GM19025 (cell line): ENCODE measurements at regions not wholly inside any gene's neighbourhood (a gene's known extent, or its start where the extent isn't known, plus 50 kb on each side); places are given as distances from the start of the nearest gene placed in this dataset.
"Not testable (repeated sequence)": the region's sequence is repeated elsewhere in the genome, so short reads cannot be mapped to it uniquely, and the experiment has no call there.

Source experiments
- ATAC-seq: cut with Tn5 transposase; IDR thresholded peaks from one replicate; pipeline ENCODE4 v1.9.1; 2021; ENCODE audit warnings: mild to moderate bottlenecking, low read depth, moderate library complexity; ENCODE audit not compliant: unreplicated experiment

DNA sequence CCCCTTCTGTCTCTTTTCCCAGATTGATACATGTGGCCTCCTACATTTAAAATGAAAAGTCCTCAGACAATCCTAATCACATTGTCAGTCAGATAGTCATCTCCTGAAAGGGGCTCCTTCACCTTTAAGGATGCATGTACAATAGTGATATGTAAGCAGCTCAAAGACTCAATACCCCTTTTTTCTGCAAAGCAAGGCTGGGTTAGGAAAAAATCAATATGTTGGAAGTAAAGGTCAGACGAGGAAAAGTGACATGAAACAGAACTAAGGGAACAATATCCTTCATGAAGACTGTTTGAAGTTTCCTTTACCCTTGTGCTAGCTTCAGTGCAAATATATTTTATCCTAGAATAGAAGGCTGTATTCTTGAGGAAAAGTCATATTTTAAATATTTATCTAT is 539.3 kb downstream of the NR2F2 start:
- no peak for ATAC-seq

DNA sequence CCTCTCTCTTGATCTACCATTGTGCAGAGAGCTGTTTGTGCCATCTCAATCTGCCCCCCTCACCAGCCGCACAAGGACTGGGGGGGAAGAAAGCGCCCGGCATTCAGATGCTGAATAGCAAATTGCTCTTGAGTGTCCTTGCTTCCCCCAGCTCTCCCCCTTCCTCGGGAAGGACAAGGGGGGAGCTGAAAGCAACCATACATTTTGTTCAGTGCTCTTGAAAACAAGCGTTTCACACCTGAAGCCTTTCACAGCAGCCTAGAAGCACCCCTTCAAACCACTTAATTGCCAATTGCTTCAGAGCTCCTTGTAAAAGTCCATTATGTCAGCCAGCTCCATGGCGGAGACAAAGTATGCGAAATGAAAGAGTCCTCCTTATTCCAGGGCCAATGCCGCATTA is 540.1 kb downstream of the NR2F2 start:
- no peak for ATAC-seq

DNA sequence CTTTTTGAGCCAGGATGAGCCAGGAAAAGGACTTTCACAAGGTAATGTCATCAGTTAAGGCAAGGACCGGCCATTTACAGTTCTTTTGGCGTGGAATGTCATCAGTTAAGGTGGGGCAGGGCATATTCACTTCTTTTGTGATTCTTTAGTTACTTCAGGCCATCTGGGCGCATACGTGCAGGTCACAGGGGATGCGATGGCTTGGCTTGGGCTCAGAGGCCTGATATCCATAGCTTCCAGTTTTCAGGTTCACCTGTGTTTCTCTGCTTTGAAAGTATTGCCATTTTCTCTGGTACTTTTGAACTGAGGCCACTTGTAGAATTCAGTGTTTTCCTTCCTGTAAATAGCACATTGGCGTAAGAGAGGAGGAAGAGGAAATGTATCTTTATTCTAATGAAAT is 546.9 kb downstream of the NR2F2 start:
- ATAC-seq: not testable (repeated sequence)

DNA sequence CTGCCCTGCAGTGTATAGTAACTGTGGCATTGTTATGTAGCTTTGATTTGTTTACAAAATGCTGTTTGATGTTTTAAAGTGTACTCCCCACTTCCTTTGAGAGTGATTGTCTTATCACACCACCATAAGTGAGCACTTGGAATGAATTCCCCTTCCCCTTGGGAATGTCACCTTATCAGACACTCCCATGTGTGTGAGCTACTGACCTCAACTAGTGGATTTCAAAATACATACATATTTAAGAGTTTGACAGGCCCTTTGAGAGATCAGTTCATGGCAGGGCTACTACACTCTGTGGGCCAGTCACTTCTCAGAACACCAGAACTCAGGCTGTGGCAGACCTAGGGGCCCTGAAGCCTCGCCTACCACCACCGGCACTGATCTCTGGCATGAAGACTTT is 547.6 kb downstream of the NR2F2 start:
- no peak for ATAC-seq

DNA sequence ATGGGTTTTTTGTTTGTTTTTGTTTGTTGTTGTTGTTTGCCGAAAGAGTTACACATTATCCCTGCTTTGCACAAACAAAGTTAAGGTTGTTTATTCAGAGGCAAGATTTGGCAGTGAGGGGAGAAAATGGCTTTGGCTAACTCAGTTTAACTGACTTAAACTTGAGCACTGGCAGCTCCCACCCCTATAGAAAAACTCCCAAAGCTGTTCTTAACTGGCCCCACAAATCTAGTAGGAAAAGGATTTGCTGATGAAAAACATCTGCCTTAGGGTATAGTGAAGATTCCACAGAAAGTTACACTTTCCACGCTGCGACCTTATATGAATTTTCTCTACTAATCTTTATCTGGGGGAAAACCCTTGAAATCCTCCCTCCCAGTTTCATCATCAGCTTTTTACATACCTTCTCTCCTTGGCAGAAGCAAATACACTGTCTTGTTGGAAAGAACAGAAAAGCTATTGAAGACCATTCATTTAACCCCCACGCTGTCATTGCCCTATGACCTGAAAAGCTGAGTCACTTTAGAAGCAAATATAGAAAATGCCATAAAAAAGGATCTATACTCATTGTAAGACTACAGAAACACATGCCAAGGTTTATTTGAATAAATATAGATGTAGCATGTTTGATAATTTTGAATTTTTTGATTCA is 551.7 kb downstream of the NR2F2 start:
- no peak for ATAC-seq

DNA sequence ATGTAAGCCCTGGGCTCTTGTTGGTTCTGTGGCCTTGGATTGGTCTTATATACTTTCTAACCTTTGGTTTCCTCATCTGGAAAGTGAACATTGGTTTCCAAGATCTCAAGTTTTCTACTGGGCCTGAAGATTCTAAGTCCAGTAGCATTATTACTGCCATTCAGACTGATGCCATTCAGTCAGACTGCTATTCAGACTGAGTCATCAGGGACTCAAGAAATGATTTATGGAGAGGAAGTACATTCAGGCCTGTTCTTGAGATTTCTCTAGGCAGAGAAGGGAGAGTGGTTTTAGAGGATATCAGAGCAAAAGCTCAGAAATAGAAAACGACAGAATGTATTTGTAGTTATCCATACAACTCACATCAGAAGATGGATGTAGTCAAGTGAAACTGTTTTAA is 557.2 kb downstream of the NR2F2 start:
- ATAC-seq: no peak

DNA sequence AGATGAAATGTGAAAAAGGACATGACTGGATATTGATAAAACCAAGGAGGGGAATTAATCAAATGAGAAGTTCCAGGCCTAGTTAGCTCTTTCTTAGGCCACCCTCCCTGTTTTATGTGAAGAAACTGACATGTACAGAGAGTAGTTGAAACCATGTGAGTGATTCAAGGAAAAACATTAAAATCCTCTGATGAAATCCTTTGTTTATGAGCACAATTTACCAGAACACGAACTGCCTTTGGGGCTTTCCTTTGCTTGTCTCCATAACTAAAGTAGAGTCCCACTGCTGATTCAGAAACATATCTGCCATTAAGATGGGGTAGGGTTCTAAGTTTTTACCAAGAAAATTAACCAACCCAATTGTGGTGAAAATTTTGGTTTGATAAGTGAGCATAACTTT is 558.3 kb downstream of the NR2F2 start:
- ATAC-seq: no peak

DNA sequence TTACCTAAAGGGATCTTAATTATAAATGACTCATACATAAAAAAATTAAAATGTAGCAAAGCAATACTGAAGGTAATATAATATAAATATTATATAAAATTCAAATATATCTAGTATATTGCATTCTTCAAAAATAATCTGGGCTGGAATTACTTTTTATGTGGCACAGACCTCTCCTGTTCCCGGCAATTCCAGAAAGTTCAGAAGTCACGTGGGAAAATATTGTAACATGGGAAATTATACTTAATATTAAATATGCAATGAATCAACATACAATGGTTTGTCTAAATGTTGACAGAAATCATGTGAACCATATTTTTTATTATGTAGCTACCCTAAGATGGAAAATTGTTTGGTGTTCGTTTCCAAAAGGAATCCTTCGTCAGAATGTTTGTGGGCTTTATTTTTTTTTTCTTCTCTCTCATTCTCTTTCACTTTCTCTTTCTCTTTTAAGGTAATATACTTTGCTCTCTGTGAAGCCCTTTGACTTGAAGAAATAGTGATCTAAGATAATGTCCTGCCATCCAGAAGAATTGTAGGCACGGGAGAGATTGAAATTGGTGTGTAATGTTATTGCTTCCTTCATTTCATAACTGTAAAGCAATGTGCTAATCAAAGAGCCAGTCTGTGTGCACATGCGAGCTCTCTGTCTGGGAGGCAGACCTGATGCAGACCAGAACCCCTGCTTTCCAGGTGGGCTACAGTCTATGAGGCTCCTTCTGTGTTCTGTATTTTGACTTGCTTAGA is 559.4 kb downstream of the NR2F2 start:
- no peak for ATAC-seq

DNA sequence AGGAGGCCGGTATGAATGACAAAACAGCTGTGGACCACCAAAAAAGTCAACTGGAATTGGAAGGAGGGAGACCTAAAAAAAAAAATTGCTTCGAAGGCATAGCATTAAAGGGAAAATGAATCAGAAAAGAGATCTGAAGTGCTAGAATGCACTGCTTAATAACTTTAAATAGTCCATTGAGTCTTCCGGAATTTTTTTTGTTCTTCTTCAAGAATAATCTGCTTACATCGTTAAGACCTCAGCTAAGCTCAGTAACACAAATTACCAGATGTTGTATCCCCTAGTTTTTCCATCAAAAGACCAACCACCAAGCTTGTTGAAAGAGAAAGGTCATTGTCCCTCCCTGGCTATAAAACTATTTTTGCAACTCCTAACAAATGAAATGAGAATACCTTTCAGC is 560.5 kb downstream of the NR2F2 start:
- ATAC-seq: no peak

DNA sequence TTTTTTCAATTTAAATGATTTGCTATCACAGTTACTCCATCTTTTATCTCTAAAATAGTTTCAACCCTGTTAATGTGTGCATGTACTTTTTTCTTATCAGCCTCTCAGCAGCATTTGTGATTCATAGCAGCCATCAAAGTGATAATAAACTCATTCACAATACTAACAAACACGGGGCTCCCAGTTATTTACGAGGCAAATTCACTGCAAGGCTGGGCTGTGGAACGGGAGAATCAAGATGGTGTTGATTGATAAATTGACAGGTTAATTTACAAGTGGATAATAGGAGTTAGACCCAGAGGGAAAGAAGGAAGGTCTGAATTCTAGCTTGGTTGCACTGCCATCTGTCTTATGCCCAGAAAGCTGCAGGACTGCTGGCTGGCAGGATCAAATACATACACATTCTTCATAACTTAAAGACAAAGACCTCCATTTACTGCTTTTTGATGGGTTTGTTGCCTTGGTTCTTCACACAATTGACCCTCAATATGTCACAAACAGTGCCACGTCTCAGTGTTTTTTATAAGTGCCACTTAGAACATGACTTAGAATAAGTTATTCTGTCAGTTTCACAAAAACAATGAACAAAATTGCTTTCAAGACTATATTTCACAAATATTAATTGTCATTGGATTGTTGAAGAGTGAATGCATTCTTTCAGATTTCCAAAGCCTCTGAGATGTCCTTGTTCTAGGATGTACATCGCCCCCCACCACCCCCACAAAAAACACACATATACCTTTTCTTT is 562.8 kb downstream of the NR2F2 start:
- ATAC-seq: no peak

DNA sequence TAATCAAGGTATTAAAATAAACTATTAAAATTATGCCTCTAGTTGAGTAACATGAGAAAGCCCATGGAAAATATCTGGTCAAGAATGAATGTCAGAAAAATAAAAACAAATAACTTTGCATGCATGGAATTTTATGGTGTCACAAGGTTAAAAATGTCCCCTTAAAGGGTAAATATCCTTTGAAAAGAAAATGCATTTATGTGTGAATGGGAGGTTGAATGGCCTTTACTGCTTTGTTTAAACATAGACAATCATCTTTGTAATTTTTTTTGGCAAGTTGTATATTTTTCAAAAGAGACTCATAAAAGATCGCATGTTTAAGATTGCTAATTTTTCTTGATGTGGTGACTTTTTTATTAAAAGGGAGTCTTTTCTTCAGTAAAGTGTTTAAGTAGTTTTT is 564.2 kb downstream of the NR2F2 start:
- ATAC-seq: no peak

DNA sequence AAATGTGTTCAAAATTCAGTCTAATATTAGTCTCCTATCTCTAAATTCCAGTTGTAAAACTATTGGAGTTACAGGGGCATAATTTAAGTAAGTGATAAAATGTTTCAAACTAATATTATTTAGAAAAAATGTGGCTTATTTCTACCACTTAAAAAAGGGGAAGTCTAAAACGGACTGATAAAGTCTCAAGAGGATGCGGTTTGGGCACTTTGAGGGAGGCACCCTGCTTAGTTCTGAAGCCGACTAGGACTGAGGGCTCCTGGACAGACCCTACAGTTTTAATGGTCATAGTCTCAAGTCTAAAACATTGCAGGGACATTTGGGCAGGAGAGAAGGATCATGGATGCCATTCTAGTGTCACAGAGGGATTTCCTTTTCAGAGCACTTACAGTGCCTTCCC is 566.3 kb downstream of the NR2F2 start:
- ATAC-seq: no peak

DNA sequence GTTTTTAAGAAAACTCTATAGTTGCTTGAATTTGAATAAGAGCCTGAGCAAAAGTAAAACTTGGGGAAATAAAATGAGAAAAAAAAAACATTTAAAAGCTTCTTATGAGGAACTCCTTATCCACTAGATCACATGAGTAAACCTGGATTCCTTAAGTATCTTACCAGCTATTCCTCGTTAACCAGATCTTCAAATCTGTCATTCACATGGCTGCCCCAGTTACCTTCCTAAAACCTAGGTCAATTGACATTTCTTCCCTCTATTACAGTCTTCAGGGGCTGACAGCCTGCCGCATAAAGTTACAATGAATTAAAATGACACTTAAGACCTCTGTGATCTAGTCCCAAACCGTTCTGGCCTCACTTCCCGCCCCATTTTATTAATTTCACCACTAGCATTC is 583.6 kb downstream of the NR2F2 start:
- ATAC-seq: no peak

DNA sequence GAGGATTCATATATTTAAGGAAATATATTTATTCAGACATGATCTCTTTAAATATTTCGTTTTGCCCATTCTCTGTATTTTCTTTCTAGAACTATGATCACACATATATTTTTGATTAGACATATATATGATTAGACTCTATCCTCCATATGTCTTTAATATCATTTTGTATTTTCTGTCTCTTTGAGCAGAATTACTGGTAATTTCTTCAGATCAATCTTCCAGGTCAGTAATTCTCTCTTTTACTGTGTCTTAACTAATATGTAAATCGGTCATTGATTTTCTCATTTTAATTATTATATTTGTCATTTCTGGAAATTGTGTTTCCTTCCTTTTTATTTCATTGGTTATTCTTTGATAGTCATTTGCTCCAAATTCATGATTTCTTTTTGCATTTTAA is 586.2 kb downstream of the NR2F2 start:
- no peak for ATAC-seq

DNA sequence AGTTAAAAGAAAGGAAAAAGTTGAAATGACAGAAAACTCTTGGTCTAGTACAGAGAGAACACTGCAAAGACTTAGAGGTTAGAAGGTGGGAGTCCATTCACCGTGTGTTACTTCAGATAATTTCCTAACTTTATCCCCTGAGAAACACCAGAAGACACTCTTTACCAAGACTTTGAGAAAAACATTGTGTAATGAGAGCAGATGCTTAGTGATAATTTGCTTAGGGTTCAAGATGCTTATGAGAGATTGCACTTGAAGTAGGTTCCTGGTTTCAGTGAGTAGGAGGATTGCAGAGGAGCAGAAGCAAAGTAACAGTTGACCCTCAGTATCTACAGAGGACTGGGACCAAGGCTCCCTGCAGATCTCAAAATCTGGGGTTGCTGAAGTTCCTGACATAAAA is 594.1 kb downstream of the NR2F2 start:
- ATAC-seq: no peak

DNA sequence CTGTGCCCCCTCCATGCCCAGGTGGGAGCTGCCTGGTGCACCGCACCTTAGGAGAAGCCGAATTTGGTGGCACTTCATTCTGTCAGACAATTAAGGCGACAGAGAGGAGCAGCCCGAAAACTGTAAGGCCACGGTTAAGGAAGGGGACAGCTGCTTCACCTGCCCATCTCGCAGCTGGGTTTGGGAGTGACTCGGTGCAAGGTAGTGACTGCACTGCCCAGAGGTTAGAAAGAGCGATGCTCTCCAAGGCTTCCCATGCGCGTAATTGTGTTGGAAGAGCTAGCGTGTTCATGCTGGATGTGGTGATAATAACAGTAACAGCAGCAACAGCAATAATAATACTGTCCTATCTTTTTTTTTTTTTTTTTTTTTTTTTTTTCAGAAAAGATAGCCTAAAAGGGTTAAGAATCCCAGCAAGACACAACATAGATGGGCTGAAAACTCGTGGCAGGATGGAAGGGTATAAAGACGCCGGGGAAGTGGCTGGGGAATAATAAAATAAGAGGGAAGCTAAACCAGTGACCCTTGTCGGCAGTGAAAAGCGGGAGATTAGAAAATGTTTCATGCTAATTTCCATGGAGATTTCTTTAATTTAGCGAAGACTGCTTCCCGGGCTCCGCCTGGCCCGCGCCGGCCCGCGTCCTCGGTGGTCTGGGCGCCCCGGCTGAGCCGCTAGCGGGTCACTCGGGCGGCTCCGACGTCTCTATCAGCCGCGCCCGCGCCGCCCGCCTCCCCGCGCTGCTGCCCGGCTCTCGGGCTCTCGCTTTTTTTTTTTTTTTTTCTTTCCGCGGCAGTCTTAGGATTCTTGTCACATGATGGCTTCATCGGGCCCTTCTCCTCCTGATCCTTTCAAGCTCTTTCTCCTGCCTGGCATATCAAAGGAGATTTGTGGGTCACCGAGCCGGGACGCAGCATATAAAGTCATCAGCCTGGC is 617.1 kb downstream of the NR2F2 start:
- ATAC-seq: no peak

DNA sequence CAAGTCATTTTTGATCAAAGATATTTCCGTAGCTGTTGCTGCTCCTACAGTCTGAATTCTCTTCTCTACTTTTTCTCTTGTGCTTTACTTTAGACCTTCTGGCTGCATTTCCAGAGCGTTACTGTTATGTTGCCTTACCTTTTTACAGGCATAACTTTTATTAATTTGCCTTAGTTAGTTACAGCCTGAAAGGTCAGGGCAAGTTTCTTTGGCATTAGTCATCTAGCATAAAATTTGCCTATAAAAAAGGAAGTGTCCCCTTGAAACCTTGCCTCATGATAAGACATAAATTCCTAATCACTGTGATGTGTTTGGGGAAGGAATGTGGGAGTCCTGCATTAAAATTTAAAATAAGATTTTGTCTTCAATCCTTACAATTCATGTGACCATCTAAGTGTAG is 618.5 kb downstream of the NR2F2 start:
- ATAC-seq: no peak

DNA sequence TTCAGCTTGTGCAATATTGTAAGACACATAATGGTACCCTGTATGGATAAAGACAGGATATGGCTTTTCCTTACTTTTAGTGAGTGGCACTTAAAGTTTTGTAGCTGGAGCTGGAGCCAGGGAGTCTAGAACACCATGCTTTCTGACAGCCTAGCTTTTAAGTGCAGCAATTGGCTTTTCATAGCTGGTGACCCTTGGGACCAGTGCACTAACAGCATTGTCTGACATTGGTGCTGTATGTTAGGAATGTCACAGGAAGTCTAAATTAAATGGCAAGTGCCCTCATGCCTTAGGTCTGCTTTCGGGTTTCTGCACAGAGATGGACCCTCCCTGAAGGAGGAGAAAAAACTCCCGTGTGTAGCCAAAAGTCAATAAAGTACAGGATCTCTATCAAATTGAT is 628.2 kb downstream of the NR2F2 start:
- ATAC-seq: no peak

DNA sequence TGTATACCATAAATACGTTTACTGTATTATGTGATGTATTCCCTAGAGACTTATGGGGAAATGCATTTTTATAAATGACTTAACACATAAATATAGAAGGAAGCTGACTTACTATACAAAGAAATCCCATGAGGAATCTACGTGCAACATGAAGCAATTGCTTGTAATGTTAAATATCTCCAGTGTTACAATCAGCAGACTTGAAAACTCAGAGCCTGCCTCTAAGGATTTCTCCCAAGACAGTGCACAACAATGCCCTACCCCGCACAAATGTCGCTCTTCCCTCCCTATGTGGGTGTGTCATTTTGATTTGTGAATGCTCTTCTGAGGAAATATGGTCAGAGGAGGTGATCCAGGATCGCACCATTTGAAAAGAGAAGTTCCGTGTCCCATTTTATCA is 629.0 kb downstream of the NR2F2 start:
- no peak for ATAC-seq

DNA sequence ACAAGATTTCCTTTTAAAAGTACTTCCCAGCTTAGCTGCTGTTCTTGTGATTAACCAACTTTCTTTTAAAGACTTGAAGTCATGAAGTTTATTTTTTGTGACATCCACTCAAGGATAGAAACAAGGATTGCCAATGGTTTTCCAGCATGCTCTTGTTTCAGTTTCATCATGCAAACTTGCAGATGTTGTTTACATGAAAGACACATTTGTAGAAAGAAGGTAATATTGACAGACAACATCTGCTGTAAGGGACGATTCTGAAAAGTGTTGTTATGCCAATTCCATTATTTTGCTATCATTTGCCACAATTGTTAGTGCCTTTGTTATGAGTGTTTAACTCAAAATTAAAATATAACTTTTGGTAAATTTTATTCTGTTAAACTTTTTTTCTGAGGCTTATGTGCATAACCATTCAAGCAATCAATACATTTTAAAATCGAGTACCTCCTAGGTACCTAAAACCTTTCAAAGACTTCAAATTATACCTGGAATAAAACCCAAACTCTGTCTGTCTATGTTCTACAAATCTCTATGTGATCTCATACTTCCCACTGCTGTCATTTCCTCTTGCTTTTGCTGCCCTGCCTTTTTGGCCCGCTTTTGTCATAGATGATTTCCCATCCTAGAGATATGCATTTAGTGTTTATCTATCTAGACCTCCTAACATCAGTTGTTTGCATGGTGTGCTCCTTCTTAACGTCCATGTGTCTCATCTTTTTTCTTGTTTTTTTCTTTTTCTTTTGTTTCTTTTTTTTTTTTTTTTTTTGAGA is 630.4 kb downstream of the NR2F2 start:
- no peak for ATAC-seq
